Panc1 (cell line): ENCODE measurements at regions not wholly inside any gene's neighbourhood (a gene's known extent, or its start where the extent isn't known, plus 50 kb on each side); places are given as distances from the start of the nearest gene placed in this dataset.

ENCODE experiments used
- ATAC-seq: fragments of 200-7000 bp; cut with Tn5 transposase; 2 replicates; pipeline ENCODE4 v1.9.1; 2020; ENCODE audit warnings: mild to moderate bottlenecking, moderate library complexity
- BruUV-seq: library from RNA; stranded (reverse); fragments of 400-500 nt; replicated peaks from 2 replicates; lab custom pipeline; 2021; lab: Mats Ljungman, UMichigan
- CTCF ChIA-PET: fragments of 300-600 bp; sonication (Branson Sonifier 250); formaldehyde crosslinking; loops from one replicate; lab custom pipeline; 2022; ENCODE audit warnings: antibody characterized with exemption; lab: Charles Lee
- POLR2A ChIA-PET: fragments of 300-600 bp; sonication (Branson Sonifier 250); formaldehyde crosslinking; loops from one replicate; lab custom pipeline; 2022; ENCODE audit warnings: antibody characterized with exemption; lab: Charles Lee
- DNase-seq: peaks from one replicate; pipeline ENCODE4 v3.0.0-alpha.2; 2010; ENCODE audit warnings: low read depth, low spot score
- H3K27ac ChIP-seq: 2 replicates; pipeline ENCODE4 v1.5.1; 2011; ENCODE audit warnings: mild to moderate bottlenecking, low read length, inconsistent platforms
- H3K27me3 ChIP-seq: fragments of 200-500 bp; sonication (Bioruptor generic); 2 replicates; pipeline ENCODE4 v1.6.0; 2014; ENCODE audit warnings: low read length, inconsistent platforms; ENCODE audit not compliant: control insufficient read depth, insufficient read depth
- H3K36me3 ChIP-seq: fragments of 200-500 bp; sonication (Bioruptor generic); 2 replicates; pipeline ENCODE4 v1.5.1; 2014; ENCODE audit warnings: inconsistent platforms, mild to moderate bottlenecking, low read length, moderate library complexity; ENCODE audit not compliant: control insufficient read depth, insufficient read depth
- H3K4me1 ChIP-seq: 2 replicates; pipeline ENCODE4 v1.5.1; 2011; ENCODE audit warnings: inconsistent platforms, mild to moderate bottlenecking, low read length, moderate library complexity; ENCODE audit not compliant: control insufficient read depth, insufficient read depth
- H3K4me3 ChIP-seq, 2 experiments: 2 replicates each; pipeline ENCODE4 v1.5.1; 2011 to 2012; ENCODE audit warnings: low read depth in 2 of 2, low read length in 2 of 2, mild to moderate bottlenecking in 2 of 2, inconsistent platforms in 1 of 2, moderate library complexity in 1 of 2
- H3K9me3 ChIP-seq: fragments of 200-500 bp; sonication (Bioruptor generic); 2 replicates; pipeline ENCODE4 v1.5.1; 2014; ENCODE audit warnings: low read depth, mild to moderate bottlenecking, inconsistent platforms, low read length, moderate library complexity; ENCODE audit not compliant: control insufficient read depth, insufficient read depth
- CTCF ChIP-seq: fragments of 450-650 bp; IDR thresholded peaks from 2 replicates; pipeline ENCODE4 v1.5.1; 2017; ENCODE audit warnings: mild to moderate bottlenecking
- POLR2AphosphoS5 ChIP-seq: IDR thresholded peaks from 2 replicates; pipeline ENCODE4 v1.6.1; 2012; ENCODE audit warnings: mild to moderate bottlenecking, low read depth, low read length, moderate library complexity
- REST ChIP-seq, 2 experiments: IDR thresholded peaks; 2 replicates each; pipeline ENCODE4 v1.6.1; 2011 to 2012; ENCODE audit warnings: low read depth in 2 of 2, control low read depth in 1 of 2, low read length in 1 of 2, mild to moderate bottlenecking in 1 of 2, moderate library complexity in 1 of 2; ENCODE audit not compliant: insufficient read depth in 1 of 2
- SIN3A ChIP-seq: IDR thresholded peaks from 2 replicates; pipeline ENCODE4 v1.6.1; 2012; ENCODE audit warnings: low read depth, mild to moderate bottlenecking, low read length, moderate library complexity, borderline replicate concordance; ENCODE audit not compliant: insufficient read depth
- TCF7L2 ChIP-seq: IDR thresholded peaks from 2 replicates; pipeline ENCODE4 v1.6.1; 2011; ENCODE audit warnings: mild to moderate bottlenecking, low read depth, low read length, inconsistent platforms
- in situ Hi-C: cut with HindIII; loops from 2 replicates; pipeline ENCODE4 v1.10.0; 2016; ENCODE audit warnings: low sequenced_read_pairs, low pct_unique_long_range_greater_than_20kb
- intact Hi-C: fragments of 100-400 bp; cut with micrococcal nuclease; formaldehyde crosslinking; loops from one replicate; pipeline ENCODE4 v1.10.0; 2022; ENCODE audit not compliant: unreplicated experiment

- TF ChIP-seq REST (IDR thresholded peaks at IDR 0.05; ENCODE audit: insufficient read depth in 1 of 2, low read depth in 2 of 2, low read length in 1 of 2), result no peak
- no peak for TF ChIP-seq POLR2AphosphoS5
- TF ChIP-seq SIN3A, result no peak
- no peak for TF ChIP-seq CTCF
- no peak for TF ChIP-seq TCF7L2
- Histone ChIP-seq H3K4me3 (no peak overlapping the region), H3K27ac (no peak overlapping the region), H3K27me3 (no peaks in the 10 kb centered on the region), H3K4me1 (no peaks in the 10 kb centered on the region), H3K36me3 (no peaks in the 10 kb centered on the region), H3K9me3 (no peaks in the 10 kb centered on the region)
- BruUV-seq, result no TSS peak
- ChIA-PET POLR2A (no interaction called here), CTCF (no interaction called here)
- intact Hi-C loops, result no loop called here
- in situ Hi-C loops, result no loop called here
- no peak for ATAC-seq
- DNase-seq, result no peak
These were observed 203.2 kb downstream of the ARL4A start for GRCh38 chr7:12890586-12890985.

- no peaks in the 10 kb centered on the region; the same call in 1 of the 2 replicates for H3K36me3 ChIP-seq
- H3K4me3 ChIP-seq, result no peak overlapping the region
- no peaks in the 10 kb centered on the region for H3K27me3 ChIP-seq
- TF ChIP-seq REST (IDR thresholded peaks at IDR 0.05; ENCODE audit: insufficient read depth in 1 of 2, low read depth in 2 of 2, low read length in 1 of 2) (no peak), TCF7L2 (no peak), SIN3A (no peak), POLR2AphosphoS5 (no peak), CTCF (no peak)
- BruUV-seq, result no TSS peak
- no peak for DNase-seq
- no peaks in the 10 kb centered on the region for H3K4me1 ChIP-seq
- CTCF ChIA-PET, result no interaction called here
- intact Hi-C loops (no loop called here), in situ Hi-C loops (no loop called here)
- no peak for ATAC-seq
- H3K9me3 ChIP-seq, result no peaks in the 10 kb centered on the region
- no peak overlapping the region for H3K27ac ChIP-seq
- POLR2A ChIA-PET, result no interaction called here
These were observed 205.9 kb downstream of the ARL4A start for GRCh38 chr7:12893292-12893691.
